ENCODE measurements at regions not wholly inside any gene's neighbourhood (a gene's known extent, or its start where the extent isn't known, plus 50 kb on each side); places are given as distances from the start of the nearest gene placed in this dataset.

DNA sequence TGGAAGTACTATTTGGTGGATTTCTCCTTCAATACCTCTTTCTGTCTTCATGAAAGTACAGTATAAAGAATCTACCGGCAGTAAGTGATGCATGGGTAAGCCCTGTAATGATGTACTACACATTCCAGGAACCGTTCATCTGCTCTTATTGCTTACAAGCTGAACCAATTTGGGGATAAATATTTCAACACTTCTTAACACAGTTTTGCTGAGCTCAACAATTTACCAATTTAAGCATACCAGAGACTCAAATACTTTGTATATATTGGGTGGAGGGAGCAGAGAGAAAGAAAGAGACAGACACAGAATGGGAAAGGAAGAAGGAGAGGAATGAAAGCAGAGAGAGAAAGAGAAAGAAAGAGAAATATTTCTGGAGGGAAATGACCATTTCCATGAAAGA lies 821.1 kb upstream of the FLRT2 start:
- TF ChIP-seq, protein P1, sequence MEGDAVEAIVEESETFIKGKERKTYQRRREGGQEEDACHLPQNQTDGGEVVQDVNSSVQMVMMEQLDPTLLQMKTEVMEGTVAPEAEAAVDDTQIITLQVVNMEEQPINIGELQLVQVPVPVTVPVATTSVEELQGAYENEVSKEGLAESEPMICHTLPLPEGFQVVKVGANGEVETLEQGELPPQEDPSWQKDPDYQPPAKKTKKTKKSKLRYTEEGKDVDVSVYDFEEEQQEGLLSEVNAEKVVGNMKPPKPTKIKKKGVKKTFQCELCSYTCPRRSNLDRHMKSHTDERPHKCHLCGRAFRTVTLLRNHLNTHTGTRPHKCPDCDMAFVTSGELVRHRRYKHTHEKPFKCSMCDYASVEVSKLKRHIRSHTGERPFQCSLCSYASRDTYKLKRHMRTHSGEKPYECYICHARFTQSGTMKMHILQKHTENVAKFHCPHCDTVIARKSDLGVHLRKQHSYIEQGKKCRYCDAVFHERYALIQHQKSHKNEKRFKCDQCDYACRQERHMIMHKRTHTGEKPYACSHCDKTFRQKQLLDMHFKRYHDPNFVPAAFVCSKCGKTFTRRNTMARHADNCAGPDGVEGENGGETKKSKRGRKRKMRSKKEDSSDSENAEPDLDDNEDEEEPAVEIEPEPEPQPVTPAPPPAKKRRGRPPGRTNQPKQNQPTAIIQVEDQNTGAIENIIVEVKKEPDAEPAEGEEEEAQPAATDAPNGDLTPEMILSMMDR (IDR thresholded peaks at IDR 0.05), result no peak
- no peak for TF ChIP-seq POLR2A (IDR thresholded peaks at IDR 0.05)

Data from transverse colon (tissue), 3 donors.